Occipital lobe (tissue), 1 donor: ENCODE measurements at regions not wholly inside any gene's neighbourhood (a gene's known extent, or its start where the extent isn't known, plus 50 kb on each side); places are given as distances from the start of the nearest gene placed in this dataset.
"Not testable (repeated sequence)": the region's sequence is repeated elsewhere in the genome, so short reads cannot be mapped to it uniquely, and the experiment has no call there.

ENCODE experiments used
- DNase-seq: peaks from one replicate; lab custom pipeline; 2025; lab: John Stamatoyannopoulos, UW

DNA sequence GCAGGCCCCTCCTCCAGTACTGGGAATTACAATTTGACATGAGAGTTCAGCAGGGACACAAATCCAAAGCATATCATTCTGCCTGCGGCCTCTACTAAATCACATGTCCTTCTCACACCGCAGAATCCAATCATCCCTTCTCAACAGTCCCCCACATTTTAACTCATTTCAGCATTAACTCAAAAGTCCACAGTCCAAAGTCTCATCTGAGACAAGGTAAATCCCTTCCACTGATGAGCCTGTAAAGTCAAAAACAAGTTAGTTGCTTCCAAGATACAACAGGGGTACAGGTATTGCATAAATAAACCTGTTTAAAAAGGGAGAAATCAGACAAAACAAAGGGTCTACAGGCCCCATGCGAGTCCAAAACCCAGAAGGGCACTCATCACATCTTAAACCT lies 64.0 kb downstream of the EBNA1BP2 start:
- DNase-seq = no peak

DNA sequence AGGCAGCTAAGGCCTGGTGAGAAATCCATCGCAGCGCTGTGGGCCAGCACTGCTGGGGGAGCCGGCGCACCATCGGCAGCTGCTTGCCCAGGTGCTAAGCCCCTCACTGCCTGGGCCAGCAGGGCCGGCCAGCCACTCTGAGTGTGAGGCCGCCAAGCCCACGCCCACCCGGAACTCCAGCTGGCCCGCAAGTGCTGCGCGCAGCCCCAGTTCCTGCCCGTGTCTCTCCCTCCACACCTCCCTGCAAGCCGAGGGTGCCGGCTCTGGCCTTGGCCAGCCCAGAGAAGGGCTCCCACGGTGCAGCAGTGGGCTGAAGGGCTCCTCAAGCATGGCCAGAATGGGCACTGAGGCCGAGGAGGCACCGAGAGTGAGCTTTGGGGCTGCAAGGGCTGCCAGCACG lies 64.4 kb downstream of the EBNA1BP2 start:
- no peak for DNase-seq

DNA sequence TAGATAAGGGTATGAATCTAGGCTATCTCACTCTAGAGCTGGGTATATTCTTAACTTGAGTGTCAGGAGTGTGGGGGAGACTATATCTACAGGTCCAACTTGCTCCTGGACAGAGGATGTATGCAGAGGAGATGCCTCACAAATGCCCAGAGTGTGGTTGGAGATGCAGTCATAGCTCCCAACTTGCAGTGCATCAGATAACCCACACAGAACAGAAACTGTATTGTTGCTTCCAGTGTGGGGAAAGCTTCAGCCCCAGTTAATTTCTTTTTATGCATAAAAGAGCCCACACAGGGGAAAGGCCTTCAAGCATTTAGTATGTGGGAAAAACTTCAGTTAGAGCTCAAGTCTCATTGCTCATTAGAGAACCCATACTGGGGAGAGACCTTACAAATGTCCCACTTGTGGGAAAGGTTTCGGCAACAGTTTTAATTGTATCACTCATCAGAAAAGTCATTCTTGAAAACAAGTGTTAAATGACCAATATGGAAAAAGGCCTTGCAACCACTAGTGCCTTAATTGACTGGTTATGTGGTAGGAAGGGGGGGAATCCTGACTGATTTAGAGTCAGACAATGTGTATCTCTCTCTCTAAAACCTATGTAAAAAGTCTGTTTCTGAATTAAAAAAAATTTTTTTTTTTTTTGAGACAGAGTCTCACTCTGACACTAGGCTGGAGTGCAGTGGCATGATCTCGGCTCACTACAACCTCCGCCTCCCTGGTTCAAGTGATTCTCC lies 67.9 kb downstream of the EBNA1BP2 start:
- DNase-seq = no peak

- DNase-seq = no peak
Measured at GRCh38 chr1:43101061-43101460, 71.0 kb downstream of the EBNA1BP2 start.

DNA sequence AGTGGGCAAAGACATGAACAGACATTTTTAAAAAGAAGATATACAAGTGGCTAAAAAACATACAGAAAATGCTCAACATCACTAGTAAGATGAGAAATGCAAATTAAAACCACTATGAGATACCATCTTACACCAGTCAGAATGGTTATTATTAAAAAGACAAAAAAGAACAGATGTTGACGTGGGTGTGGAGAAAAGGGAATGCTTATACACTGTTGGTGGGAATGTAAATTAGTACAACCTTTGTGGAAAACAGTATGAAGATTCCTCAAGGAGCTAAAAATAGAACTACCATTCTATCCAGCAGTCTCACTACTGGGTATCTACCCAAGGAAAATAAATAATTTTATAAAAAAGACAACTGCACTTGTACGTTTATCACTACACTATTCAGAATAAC lies 73.9 kb downstream of the EBNA1BP2 start:
- no peak for DNase-seq

DNA sequence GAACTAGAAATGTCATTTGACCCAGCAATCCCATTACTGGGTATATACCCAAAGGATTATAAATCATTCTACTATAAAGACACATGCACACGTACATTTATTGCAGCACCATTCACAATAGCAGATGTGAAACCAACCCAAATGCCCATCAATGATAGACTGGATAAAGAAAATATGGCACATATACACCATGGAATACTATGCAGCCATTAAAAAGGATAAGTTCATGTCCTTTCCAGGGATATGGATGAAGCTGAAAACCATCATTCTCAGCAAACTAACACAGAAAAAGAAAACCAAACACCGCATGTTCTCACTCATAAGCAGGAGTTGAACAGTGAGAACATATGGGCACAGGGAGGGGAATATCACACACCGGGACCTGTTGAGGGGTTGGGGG lies 75.6 kb downstream of the EBNA1BP2 start:
- DNase-seq = not testable (repeated sequence)

DNA sequence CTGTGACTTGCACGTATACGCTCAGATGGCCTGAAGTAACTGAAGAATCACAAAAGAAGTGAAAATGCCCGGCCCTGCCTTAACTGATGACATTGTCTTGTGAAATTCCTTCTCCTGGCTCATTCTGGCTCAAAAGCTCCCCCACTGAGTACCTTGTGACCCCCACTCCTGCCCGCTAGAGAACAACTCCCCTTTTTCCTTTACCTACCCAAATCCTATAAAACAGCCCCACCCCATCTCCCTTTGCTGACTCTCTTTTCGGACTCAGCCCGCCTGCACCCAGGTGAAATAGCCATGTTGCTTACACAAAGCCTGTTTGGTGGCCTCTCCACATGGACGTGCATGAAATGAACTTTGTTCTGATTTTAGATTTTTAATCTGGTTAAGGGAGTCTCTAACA lies 81.3 kb downstream of the EBNA1BP2 start:
- DNase-seq = not testable (repeated sequence)

DNA sequence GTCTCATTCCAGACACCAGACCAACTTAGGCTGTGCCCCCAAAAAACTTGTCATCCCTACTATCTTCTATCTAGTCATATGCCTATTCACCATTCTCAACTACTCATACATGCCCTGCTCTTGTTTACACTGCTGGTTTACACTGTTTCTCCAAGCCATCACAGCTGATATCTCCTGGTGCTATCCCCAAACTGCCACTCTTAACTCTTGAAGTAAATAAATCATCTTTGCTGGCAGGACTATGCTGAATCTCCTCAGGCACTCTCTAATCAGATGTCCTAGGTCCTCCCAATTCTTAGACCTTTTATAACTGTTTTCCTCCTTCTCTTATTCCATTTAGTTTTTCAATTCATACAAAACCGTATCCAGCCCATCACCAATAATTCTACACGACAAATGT lies 81.9 kb downstream of the EBNA1BP2 start:
- DNase-seq = not testable (repeated sequence)

GRCh38 chr1:43083375-43083891 lies 88.7 kb downstream of the EBNA1BP2 start:
- DNase-seq = no peak

- no peak for DNase-seq
Measured at GRCh38 chr1:43082740-43083139, 89.3 kb downstream of the EBNA1BP2 start.

GRCh38 chr1:43077273-43077672 lies 94.8 kb downstream of the EBNA1BP2 start:
- DNase-seq = no peak

DNA sequence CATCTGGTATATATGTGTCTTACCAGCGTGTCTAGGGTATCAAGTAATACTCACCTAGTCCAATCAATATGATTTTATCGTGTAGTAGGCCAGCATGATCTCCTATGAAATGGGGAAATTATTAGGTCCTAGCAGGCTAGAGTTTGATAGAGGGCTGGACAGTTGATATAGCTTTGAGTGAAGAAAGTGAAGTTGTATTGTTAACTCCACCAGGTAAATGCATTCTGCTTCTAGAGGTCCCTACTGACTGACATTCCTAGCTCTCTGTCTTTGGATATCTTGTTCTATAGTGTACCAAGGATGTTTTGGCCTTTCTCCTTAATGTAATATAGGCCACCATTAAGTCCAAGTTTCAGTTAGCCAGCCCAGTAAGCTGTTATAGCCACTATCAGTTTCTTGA lies 97.4 kb downstream of the EBNA1BP2 start:
- no peak for DNase-seq

GRCh38 chr1:43074244-43074643 lies 97.8 kb downstream of the EBNA1BP2 start:
- no peak for DNase-seq

GRCh38 chr1:43073490-43074230 lies 98.4 kb downstream of the EBNA1BP2 start:
- peak; percentile 32 for DNase-seq

GRCh38 chr1:43072314-43072713 lies 99.8 kb downstream of the EBNA1BP2 start:
- no peak for DNase-seq

DNA sequence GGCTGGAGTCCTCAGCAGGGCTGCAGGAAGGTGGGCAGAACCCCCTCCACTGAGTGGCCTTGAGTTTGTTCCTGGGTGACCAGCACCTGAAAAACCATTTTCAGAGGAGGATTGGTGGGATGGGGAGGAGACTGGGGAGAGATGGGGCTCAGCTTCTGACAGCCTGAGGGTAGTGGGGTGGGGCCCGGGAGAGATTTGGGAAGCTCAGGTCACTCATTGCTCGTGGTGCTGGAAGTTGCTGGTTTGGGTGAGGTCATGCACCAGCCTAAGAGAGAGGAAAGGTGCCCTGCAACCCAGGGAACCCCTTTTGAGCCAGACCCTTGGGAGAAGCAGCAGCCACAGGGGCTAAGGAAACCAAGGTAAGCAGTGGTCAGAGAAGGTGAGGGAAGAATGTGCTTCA lies 100.8 kb downstream of the EBNA1BP2 start:
- DNase-seq = no peak

DNA sequence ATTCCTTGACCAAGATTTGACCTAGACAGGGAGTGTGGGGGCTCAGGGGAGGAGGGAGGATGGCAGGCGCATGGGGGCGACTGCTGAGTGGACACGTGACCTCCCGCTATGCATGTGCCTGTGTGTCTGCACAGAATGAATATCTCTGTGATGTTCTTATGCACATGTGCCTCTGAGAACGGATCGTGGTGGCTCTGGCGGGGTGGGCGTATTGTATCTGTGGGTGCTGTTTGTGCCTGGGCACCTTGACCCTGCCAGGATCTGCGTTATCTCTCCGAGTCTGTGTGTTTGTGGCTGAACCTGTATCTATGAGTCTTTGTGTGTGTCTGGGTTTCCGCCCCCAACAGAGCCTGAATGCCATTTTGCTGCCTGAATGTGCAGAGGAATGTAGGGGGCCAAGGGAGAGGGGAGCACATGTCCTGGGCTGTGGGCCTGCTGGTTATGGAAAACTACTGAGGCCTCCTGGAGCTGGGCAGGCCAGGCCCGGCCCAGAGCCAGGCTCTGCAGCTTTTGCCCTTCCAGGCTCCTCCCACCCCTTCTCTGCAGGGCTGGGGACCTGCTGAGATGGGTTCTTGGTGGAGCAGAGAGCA lies 102.5 kb downstream of the EBNA1BP2 start:
- no peak for DNase-seq

DNA sequence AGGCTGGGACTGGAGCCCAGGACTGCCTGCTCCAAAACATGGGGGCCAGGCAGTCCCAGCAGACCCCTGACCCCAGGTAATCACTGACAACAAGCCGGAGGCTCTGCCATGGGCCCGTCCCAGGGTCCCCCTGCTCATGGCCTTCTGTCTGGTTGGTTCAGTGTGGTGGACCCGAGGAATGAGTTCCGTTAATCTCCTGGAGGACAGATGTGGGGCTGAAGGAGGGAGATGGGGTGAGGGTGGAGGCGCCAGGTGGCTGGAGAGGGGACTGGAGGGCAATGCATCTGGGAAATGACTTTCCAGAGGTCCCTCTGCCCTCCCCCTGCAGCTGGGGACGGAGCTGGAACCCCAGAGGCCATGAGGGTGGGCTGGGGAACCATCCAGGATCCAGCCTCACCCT lies 103.2 kb downstream of the EBNA1BP2 start:
- DNase-seq = no peak

- DNase-seq = no peak
Measured at GRCh38 chr1:43067977-43068751, 103.9 kb downstream of the EBNA1BP2 start.

- DNase-seq = no peak
Measured at GRCh38 chr1:43067233-43067745, 104.8 kb downstream of the EBNA1BP2 start.

GRCh38 chr1:43066578-43066977 lies 105.5 kb downstream of the EBNA1BP2 start:
- no peak for DNase-seq
